GM12874 (cell line): ENCODE measurements at regions not wholly inside any gene's neighbourhood (a gene's known extent, or its start where the extent isn't known, plus 50 kb on each side); places are given as distances from the start of the nearest gene placed in this dataset.

ENCODE experiments used
- TF ChIP-seq, protein P1 (sequence below): IDR thresholded peaks from 2 replicates; pipeline ENCODE4 v1.5.1; 2011; ENCODE audit warnings: low read depth, mild to moderate bottlenecking, control low read depth, low read length, moderate library complexity; ENCODE audit not compliant: insufficient read depth

DNA sequence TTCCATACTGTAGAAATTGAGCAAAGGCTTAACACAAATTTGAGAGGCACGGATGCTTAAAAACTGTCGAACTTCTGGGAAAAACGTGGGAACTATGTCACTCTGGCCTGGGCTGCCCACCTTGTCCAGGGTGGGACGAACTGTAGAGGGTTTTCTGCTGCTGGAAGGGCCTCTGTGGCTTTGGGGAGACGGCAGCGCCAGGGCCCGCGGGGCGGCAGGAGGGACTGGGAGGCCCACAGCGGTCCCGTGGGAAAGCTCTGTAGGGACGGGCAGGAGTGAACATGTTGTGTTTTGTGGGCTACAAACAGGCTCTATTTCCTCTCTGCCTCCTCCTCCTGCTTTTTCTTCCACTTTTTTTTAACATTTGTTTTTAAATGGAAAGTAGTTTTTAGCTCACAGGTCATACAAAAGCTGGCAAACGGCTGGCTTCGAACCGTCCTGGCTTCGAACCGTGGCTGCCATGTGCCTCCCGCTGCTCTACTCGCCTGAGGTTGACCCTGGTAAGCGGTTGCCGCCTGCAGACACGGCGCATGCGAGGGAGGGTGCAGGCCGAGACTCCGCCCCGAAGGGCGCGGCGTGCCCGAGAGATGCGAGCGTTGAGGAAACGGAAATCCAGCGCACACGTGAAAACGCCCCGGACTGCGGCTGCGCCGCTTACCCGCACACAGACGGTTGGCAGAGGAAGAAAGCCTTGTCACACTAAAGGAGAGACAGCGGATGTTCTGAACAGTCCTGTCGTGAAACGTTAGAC lies 382.3 kb upstream of the ZFP42 start:
- TF ChIP-seq, protein P1, sequence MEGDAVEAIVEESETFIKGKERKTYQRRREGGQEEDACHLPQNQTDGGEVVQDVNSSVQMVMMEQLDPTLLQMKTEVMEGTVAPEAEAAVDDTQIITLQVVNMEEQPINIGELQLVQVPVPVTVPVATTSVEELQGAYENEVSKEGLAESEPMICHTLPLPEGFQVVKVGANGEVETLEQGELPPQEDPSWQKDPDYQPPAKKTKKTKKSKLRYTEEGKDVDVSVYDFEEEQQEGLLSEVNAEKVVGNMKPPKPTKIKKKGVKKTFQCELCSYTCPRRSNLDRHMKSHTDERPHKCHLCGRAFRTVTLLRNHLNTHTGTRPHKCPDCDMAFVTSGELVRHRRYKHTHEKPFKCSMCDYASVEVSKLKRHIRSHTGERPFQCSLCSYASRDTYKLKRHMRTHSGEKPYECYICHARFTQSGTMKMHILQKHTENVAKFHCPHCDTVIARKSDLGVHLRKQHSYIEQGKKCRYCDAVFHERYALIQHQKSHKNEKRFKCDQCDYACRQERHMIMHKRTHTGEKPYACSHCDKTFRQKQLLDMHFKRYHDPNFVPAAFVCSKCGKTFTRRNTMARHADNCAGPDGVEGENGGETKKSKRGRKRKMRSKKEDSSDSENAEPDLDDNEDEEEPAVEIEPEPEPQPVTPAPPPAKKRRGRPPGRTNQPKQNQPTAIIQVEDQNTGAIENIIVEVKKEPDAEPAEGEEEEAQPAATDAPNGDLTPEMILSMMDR = no peak

DNA sequence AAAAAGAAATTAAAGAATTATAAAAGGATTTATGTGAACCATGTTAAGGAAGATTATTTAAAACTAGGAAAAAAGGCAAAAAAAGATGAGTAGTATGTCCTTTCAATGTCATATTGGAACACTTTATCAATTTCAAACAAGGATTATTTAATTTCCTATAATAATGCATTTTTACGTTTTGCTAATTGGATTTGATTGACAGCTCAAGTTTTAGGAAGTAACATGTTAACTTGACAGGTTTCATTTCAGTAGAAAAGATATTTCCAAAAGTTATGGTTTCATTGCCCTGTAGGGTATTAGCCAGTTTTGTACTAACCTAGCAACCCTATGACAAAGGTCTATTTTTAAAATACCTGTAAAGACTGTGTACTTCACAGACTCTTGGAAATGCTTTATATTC lies 379.6 kb upstream of the ZFP42 start:
- TF ChIP-seq, protein P1 = no peak

DNA sequence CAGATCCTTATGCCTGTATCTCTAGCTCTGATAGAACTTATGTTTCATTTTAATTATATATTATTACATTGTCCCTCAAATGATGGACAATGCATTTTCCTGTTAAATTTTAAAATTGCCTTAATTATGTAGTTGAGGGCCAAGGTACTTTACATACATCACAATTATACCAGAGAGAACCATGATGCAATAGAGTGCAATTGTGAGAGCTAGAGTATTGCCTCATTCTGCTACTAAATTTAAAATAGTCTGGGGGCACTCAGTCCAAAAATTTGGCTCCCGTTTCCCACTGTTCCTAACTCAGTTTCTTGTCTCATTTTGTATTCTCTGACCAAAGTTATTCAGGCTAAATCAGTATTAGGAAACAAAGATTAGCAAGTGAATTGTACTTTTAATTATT lies 378.5 kb upstream of the ZFP42 start:
- TF ChIP-seq, protein P1 = no peak

DNA sequence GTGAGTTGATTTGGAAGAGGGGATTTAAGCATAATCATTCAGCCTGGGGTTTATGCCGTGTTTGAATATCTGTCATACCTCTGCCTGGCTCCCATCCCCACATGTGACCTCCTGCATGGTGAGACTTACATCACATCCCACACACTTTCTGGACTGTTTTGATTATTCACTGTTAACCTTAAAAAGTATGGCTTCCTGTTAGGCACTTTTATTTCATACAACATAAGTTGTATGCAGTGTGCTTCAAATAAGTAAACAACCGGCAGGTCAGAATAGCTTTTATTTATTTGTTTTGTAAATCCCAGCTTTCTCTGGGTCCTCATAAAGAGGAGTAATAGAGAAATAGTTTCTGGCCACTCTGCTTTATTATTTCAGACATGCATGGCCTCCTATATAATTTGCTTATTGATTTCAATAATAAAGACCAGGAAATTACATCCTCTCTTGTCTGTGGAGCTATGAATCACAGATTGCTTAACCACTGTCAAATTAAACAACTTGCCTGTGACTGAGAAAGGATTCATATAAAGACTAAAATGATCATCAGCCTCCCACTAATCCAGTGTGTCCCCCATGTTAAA lies 376.8 kb upstream of the ZFP42 start:
- TF ChIP-seq, protein P1 = no peak

DNA sequence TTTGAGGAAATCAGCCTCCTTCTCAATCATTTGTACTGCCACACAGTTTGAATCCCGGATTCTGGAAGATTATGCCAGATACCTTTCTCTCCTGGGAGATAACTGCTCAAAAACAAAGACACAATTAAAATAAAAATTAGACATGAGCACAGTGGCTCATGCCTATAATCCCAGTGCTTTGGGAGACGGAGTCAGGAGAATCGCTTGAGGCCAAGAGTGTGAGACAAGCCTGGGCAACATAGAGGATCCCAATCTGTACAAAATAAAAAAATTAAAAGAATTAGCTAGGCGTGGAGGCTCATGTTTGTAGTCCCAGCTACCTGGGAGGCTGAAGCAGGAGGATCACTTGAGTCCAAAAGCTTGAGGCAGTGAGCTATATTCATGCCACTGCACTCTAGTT lies 376.3 kb upstream of the ZFP42 start:
- TF ChIP-seq, protein P1 = no peak

DNA sequence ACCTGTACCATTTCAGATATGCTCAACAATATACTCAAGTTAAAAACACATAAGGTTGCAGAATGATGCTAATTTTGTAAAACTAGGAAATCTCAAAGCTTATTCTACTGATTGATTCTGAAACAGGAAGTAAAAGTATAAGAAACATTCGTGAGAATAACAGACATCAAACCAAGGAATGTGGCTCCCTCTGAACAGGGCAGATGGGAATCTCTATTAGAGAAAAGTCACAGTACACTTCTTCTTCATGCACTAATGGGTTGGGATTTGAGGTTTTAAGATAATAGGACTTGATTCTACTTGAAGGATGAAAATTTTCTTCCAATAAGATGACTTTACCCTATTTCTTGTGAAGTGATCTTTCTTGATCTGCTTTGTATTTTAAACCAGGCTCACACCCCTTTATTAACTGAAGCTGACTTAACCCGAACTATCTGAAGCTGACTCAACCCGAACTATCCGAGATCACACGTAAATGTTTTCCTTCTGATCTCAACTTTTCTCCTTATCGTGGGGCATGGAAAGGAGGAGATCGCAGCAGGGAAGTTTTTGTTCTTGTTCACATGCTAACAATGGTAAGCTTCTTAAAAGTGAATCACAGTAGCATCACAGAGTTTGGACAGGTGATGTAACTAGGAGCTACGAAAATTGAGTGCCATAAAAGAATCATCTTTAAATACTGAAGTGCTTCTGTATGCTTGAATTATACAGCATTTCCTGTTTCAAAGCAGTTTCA lies 363.1 kb upstream of the ZFP42 start:
- TF ChIP-seq, protein P1 = no peak

DNA sequence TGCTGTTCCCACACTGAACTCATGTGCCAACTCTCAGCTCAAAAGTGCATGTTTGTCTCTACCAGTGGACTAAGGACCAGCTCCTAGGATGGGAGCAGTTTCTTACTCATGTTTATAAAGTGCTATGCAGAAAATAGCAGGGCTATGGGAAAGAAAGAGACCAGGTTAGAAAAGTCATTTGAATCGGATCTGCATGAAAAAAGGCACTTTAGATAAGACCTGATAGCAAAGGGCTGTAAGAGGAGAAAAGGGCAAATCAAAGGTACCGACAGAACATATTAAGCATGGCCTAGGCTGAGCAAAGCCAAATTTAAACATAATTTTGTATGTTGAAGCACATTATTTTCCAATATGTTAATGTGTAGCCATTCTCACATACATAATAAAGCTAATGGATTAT lies 362.3 kb upstream of the ZFP42 start:
- TF ChIP-seq, protein P1 = no peak
